BE2C (cell line): ENCODE measurements at regions not wholly inside any gene's neighbourhood (a gene's known extent, or its start where the extent isn't known, plus 50 kb on each side); places are given as distances from the start of the nearest gene placed in this dataset.

Experiments
- DNase-seq: peaks from one replicate; pipeline ENCODE4 v3.0.0-alpha.2; 2020
- H3K27me3 ChIP-seq: fragments of 250-450 bp; sonication (Bioruptor Pico); 2 replicates; pipeline ENCODE4 v1.5.1; 2020; ENCODE audit warnings: mild to moderate bottlenecking
- H3K36me3 ChIP-seq: fragments of 250-450 bp; sonication (Bioruptor Pico); 2 replicates; pipeline ENCODE4 v1.5.1; 2020; ENCODE audit warnings: mild to moderate bottlenecking
- H3K4me1 ChIP-seq: fragments of 250-450 bp; sonication (Bioruptor Pico); 2 replicates; pipeline ENCODE4 v1.5.1; 2020
- H3K4me3 ChIP-seq: 2 replicates; pipeline ENCODE4 v1.5.1; 2011; ENCODE audit warnings: low read depth, low read length
- H3K9me3 ChIP-seq: fragments of 250-450 bp; sonication (Bioruptor Pico); 2 replicates; pipeline ENCODE4 v1.5.1; 2020
- TF ChIP-seq, protein P1 (sequence below): IDR thresholded peaks from 2 replicates; pipeline ENCODE4 v1.5.1; 2012; ENCODE audit warnings: mild to moderate bottlenecking, low read depth, low read length

DNA sequence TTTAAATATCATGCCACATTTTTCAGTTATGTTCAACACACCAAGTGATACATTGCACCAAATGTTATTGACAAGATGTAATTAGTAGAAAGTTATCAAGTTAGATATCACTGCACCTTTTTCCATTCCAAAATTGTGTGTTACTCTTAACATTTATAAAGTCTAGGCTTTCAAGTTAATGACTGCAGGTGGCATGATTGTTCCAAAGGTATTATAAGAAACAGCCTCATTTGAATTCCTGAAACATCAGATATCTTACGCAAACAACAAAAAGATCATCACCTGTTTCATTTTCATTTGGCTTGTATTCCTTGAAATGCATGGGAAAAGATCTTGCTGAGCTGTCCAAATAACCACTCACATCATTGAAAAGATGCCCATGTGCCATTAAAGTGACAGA lies 1528.2 kb upstream of the ZEB2 start:
- H3K36me3 ChIP-seq: no peaks in the 10 kb centered on the region
- no peak for DNase-seq
- no peaks in the 10 kb centered on the region for H3K4me1 ChIP-seq
- no peak overlapping the region for H3K4me3 ChIP-seq
- no peaks in the 10 kb centered on the region for H3K9me3 ChIP-seq
- TF ChIP-seq, protein P1, sequence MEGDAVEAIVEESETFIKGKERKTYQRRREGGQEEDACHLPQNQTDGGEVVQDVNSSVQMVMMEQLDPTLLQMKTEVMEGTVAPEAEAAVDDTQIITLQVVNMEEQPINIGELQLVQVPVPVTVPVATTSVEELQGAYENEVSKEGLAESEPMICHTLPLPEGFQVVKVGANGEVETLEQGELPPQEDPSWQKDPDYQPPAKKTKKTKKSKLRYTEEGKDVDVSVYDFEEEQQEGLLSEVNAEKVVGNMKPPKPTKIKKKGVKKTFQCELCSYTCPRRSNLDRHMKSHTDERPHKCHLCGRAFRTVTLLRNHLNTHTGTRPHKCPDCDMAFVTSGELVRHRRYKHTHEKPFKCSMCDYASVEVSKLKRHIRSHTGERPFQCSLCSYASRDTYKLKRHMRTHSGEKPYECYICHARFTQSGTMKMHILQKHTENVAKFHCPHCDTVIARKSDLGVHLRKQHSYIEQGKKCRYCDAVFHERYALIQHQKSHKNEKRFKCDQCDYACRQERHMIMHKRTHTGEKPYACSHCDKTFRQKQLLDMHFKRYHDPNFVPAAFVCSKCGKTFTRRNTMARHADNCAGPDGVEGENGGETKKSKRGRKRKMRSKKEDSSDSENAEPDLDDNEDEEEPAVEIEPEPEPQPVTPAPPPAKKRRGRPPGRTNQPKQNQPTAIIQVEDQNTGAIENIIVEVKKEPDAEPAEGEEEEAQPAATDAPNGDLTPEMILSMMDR: no peak
- H3K27me3 ChIP-seq: no peaks in the 10 kb centered on the region

DNA sequence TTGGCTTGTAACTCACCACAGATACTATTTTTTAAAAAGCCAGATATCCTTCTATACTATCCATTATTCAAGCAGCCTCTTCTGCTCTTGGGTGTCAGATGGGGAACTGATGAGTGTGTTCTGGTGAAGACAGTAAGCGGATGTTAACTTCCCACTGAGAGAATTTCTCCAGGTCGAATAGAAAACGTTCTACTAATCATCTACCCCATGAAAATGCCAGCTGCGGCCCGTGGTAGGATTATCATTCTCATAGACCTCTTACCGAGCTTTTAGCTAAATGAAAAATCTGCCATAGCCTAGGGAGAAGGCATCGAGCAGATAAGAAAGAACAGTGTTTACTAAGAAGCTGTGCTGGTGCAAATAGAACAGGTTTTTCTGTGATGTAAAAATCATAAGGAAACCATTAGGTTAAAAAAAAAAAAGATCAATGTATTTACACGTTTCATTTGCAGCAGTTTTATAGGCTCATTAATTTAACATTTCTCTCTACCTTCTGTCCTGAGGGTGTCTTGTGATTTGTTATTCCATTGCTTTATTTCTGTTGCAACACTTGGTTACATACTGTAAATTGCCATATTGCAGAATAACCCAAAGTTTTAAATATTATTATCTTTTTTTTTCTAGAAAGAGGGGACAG lies 1521.5 kb upstream of the ZEB2 start:
- DNase-seq: no peak
- Histone ChIP-seq H3K36me3 (no peaks in the 10 kb centered on the region), H3K27me3 (no peaks in the 10 kb centered on the region), H3K4me3 (no peak overlapping the region), H3K9me3 (no peaks in the 10 kb centered on the region), H3K4me1 (no peaks in the 10 kb centered on the region)
- TF ChIP-seq, protein P1: no peak

DNA sequence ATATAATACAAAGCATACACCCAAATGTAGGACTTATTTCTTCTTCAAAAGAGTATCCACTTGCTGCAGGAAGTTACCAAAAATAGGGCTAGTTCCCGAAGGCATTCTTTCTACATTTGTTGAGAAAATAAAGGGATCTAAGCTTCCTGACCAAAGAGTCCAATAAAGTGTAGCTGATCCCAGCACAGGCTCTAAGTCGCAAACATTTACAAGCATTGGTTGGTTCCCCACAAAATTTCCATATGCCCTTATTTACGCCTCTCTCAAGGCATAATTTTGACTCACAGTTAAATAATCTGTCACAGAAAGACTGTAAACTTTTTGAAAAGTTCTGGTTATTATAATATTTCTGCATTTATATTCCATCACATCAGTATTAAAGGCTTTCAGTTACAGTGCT lies 1520.1 kb upstream of the ZEB2 start:
- DNase-seq: no peak
- Histone ChIP-seq H3K36me3 (no peaks in the 10 kb centered on the region), H3K4me3 (no peak overlapping the region)

DNA sequence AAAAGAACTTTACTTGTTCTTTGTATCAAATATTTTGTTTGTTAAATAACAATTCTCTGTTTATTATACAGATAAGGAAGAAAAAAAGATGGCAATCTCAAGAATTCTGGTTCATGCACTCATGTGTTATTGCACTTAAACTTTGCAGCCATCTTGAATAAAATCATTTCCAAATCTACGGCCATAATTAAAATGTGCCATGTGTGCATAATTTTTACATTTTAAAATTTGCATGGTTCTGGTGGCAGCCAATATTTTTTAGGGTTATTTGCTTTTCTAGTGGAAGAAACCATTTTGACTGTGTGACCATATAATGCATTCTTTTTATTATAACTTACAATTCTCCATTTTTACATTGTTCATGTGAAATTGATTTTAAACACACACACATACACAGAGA lies 1518.1 kb upstream of the ZEB2 start:
- Histone ChIP-seq H3K4me3 (no peak overlapping the region), H3K27me3 (no peaks in the 10 kb centered on the region), H3K9me3 (no peaks in the 10 kb centered on the region), H3K36me3 (no peaks in the 10 kb centered on the region), H3K4me1 (no peaks in the 10 kb centered on the region)
- TF ChIP-seq, protein P1: no peak
- no peak for DNase-seq

More for the DNA sequence above, 1520.1 kb upstream of the ZEB2 start:
- Histone ChIP-seq H3K27me3 (no peaks in the 10 kb centered on the region), H3K4me1 (no peaks in the 10 kb centered on the region), H3K9me3 (no peaks in the 10 kb centered on the region)
- TF ChIP-seq, protein P1: no peak

DNA sequence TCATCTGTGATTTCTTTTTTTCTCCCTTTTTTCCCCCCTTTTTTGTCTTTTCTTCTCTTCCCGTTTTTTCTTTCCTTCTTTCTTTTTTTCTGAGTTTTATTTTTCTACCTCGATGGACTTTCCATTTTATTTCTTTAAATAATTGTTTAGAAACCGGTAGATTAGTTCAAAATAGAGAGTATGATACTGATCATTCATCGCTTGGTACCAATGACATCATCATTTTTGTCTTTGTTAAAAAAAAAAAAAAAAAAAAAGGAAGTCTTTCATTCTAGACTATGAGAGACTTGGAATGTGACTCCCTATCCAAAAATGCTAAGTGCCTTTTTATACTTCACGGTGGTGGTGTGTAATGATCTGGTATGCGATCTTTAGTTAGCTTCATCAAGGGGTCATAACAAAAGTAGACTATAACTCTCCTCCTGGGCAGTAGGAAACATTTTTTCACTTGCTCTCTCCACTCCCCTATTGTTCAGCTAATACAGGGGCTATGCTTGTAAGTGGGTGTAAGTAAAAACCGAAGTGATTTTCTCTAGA lies 1517.5 kb upstream of the ZEB2 start:
- Histone ChIP-seq H3K4me1 (no peaks in the 10 kb centered on the region), H3K4me3 (no peak overlapping the region), H3K27me3 (no peaks in the 10 kb centered on the region), H3K36me3 (no peaks in the 10 kb centered on the region), H3K9me3 (no peaks in the 10 kb centered on the region)
- no peak for DNase-seq
- TF ChIP-seq, protein P1: no peak

DNA sequence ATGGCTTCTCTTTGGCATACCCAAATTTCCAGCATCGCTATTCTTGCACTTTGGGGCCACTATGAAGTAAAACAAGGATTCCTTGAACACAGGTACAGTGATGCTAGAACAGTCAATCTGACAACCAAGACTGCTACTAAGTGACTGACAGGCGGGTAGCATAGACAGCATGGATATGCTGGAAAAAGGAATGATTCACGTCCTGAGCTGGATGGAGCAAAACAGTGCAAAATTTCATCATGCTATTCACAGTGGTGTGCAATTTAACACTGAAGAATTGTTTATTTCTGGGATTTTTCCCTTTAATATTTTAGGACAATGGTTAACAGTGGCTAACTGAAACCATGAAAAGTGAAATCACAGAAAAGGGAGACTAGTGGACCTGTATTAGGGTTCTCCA lies 1511.2 kb upstream of the ZEB2 start:
- Histone ChIP-seq H3K4me1 (no peaks in the 10 kb centered on the region), H3K9me3 (no peaks in the 10 kb centered on the region), H3K36me3 (no peaks in the 10 kb centered on the region), H3K27me3 (no peaks in the 10 kb centered on the region), H3K4me3 (no peak overlapping the region)
- no peak for DNase-seq
- TF ChIP-seq, protein P1: no peak
